Right lobe of liver (tissue), 4 donors: ENCODE measurements at regions not wholly inside any gene's neighbourhood (a gene's known extent, or its start where the extent isn't known, plus 50 kb on each side); places are given as distances from the start of the nearest gene placed in this dataset.

Experiments
- POLR2A ChIP-seq: fragments of 450-650 bp; IDR thresholded peaks from one replicate; pipeline ENCODE4 v1.6.1; 2017; ENCODE audit warnings: antibody characterized with exemption, mild to moderate bottlenecking
- TF ChIP-seq, protein P1 (sequence below), 4 donors: fragments of 200-600 bp in 3 of 4; fragments of 450-650 bp in 1 of 4; IDR thresholded peaks; one replicate each; pipeline versions ENCODE4 v1.5.1 to v1.8.0; 2016 to 2022; ENCODE audit warnings: antibody characterized with exemption in 4 of 4, mild to moderate bottlenecking in 2 of 4
- donor health status: DM: no; HTN: no; CAD: no.
- donor health status: DM: no; HTN: no; CAD: no.
- donor health status: DM: no; HTN: yes; CAD: no.

DNA sequence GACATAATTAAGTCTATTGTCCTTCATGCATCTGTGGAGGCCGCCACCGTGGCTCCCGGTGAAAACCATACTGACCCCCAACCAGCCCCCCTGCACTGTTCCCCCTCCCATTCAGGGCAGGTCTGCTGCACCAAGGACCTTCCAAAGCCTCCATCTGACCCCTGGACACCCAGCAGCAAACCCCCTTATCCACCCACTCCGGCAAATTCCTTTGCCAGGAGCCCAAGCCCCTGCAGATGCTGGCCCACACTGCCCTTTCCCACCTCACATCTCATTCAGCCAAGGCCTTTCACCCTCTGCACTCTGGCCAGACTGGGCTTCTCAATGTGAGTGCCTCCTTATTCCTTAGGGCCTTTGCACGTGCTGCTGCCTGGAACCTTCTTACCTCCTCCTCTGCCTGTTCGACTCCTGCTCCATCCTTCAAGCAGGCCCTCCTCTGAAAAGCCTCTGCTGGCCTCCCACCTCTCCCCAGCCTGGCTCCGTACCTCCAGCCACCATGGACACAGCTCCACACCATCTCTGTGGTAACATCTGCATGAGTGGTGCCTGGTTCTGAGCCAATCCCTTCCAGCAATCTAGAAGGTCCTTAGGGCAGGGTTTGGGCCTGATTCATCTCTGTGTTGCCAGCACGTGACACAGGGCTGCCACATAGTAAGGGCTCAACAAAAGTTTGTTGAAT is 230.7 kb downstream of the BCL11B start:
- TF ChIP-seq, protein P1, sequence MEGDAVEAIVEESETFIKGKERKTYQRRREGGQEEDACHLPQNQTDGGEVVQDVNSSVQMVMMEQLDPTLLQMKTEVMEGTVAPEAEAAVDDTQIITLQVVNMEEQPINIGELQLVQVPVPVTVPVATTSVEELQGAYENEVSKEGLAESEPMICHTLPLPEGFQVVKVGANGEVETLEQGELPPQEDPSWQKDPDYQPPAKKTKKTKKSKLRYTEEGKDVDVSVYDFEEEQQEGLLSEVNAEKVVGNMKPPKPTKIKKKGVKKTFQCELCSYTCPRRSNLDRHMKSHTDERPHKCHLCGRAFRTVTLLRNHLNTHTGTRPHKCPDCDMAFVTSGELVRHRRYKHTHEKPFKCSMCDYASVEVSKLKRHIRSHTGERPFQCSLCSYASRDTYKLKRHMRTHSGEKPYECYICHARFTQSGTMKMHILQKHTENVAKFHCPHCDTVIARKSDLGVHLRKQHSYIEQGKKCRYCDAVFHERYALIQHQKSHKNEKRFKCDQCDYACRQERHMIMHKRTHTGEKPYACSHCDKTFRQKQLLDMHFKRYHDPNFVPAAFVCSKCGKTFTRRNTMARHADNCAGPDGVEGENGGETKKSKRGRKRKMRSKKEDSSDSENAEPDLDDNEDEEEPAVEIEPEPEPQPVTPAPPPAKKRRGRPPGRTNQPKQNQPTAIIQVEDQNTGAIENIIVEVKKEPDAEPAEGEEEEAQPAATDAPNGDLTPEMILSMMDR (IDR thresholded peaks at IDR 0.05) = no peak
- TF ChIP-seq POLR2A = no peak
